ENCODE measurements at regions not wholly inside any gene's neighbourhood (a gene's known extent, or its start where the extent isn't known, plus 50 kb on each side); places are given as distances from the start of the nearest gene placed in this dataset.

DNA sequence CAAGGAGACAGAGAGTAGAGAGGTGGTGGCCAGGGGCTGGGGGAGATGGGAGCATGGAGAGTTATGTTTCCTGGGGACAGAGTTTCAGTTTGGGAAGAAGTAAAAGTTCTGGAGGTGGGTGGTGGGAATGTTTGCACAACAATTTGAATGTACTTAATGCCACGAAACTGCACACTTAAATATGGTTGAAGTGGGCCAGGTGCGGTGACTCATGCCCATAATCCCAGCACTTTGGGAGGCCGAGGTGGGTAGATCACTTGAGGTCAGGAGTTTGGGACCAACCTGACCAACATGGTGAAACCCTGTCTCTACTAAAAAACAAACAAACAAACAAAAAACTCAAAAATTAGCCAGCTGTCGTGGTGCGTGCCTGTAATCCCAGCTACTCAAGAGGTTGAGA lies 137.2 kb downstream of the PFKFB3 start:
- TF ChIP-seq, protein P1, sequence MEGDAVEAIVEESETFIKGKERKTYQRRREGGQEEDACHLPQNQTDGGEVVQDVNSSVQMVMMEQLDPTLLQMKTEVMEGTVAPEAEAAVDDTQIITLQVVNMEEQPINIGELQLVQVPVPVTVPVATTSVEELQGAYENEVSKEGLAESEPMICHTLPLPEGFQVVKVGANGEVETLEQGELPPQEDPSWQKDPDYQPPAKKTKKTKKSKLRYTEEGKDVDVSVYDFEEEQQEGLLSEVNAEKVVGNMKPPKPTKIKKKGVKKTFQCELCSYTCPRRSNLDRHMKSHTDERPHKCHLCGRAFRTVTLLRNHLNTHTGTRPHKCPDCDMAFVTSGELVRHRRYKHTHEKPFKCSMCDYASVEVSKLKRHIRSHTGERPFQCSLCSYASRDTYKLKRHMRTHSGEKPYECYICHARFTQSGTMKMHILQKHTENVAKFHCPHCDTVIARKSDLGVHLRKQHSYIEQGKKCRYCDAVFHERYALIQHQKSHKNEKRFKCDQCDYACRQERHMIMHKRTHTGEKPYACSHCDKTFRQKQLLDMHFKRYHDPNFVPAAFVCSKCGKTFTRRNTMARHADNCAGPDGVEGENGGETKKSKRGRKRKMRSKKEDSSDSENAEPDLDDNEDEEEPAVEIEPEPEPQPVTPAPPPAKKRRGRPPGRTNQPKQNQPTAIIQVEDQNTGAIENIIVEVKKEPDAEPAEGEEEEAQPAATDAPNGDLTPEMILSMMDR (IDR thresholded peaks at IDR 0.05): no peak
- TF ChIP-seq POLR2A (IDR thresholded peaks at IDR 0.05): no peak
